OCI-LY3 (cell line): ENCODE measurements at regions not wholly inside any gene's neighbourhood (a gene's known extent, or its start where the extent isn't known, plus 50 kb on each side); places are given as distances from the start of the nearest gene placed in this dataset.

ENCODE experiments used
- EZH2phosphoT487 ChIP-seq: fragments of 200-600 bp; shearing (Covaris generic); IDR thresholded peaks from 2 replicates; pipeline ENCODE4 v1.6.1; 2018; ENCODE audit warnings: antibody characterized with exemption, mixed run types, low read depth
- TF ChIP-seq, protein P1 (sequence below): fragments of 200-600, 300-600 bp; sonication (generic); IDR thresholded peaks from 2 replicates; pipeline ENCODE4 v1.5.1; 2014; ENCODE audit warnings: antibody characterized with exemption, low read length, low read depth

DNA sequence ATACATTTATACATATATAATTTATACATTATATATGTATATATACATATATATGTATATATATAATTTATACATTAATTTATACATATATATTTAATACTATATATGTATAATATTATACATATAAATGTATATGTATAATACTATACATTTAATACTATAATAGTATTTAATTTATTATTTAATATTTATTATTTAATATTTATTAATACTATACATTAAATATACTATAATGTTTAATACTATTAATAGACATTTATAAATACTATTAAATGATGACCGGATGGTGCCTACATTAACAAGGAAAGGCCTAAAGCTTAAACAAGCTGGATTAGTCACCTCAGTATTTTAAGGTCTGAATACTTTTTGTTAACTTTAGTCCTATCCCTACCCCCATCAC is 145.9 kb upstream of the HTR1E start:
- TF ChIP-seq, protein P1, sequence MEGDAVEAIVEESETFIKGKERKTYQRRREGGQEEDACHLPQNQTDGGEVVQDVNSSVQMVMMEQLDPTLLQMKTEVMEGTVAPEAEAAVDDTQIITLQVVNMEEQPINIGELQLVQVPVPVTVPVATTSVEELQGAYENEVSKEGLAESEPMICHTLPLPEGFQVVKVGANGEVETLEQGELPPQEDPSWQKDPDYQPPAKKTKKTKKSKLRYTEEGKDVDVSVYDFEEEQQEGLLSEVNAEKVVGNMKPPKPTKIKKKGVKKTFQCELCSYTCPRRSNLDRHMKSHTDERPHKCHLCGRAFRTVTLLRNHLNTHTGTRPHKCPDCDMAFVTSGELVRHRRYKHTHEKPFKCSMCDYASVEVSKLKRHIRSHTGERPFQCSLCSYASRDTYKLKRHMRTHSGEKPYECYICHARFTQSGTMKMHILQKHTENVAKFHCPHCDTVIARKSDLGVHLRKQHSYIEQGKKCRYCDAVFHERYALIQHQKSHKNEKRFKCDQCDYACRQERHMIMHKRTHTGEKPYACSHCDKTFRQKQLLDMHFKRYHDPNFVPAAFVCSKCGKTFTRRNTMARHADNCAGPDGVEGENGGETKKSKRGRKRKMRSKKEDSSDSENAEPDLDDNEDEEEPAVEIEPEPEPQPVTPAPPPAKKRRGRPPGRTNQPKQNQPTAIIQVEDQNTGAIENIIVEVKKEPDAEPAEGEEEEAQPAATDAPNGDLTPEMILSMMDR, result no peak
- TF ChIP-seq EZH2phosphoT487, result no peak
